T follicular helper cell (primary cell): ENCODE measurements at regions not wholly inside any gene's neighbourhood (a gene's known extent, or its start where the extent isn't known, plus 50 kb on each side); places are given as distances from the start of the nearest gene placed in this dataset.
"Not testable (repeated sequence)": the region's sequence is repeated elsewhere in the genome, so short reads cannot be mapped to it uniquely, and the experiment has no call there.

ENCODE experiments used
- DNase-seq: peaks from one replicate; pipeline ENCODE4 v3.0.0-alpha.2; 2020; ENCODE audit warnings: low read depth

DNA sequence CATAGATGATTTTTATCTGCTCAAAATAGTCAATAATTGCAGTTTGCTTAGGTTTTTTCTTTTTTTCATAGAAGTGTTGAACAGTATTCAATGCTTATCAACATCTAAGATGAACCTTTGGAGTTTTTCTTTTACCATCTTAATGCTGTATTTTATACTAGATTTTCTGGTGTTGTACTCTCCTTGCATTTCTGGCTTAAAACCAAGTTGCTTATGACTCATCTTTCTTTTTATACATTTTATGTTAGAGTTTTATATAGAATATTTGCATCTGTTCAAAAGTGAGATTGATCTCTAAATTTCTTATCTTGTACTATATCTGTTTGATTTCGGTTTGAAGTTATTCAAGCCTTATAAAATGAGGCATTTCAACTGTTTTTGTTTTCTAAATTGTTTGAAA is 232.5 kb downstream of the RFPL4B start:
- no peak for DNase-seq

DNA sequence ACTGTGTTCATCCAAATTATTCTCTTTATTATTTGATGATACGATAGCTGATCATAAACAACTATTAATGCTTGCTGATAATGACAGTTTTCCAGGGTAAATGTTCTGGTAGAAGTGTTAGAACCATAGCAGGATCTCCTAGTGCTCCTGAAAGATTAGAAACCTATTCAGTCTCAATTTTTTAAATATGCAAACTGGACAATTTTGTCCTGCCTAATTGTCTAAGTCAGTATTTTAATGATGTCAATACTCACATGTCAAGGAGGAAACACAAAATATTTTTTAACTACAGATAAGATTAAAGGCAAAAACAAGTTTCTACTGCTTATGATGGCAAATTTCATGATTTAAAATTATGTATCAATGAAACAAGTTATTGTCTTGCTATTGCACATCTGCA is 233.9 kb downstream of the RFPL4B start:
- DNase-seq = no peak

DNA sequence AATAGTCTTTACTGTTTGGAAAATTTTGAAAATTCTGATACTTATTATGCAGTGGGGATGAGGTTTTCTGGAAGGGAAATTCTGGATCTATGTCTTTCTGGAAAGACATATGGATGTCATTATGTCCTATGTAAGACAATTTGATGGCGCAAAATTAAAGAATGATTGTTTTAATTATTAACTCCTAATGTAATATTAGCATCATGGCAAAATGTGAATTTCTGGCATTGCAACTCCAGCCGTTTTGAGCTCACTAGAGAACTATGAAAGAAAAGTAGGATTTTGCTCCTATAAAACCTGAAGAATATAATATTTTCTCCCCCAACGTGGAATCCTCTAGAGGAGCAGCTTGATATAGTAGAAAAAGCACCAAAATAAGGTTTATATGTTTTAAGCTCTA is 243.2 kb downstream of the RFPL4B start:
- DNase-seq = no peak

DNA sequence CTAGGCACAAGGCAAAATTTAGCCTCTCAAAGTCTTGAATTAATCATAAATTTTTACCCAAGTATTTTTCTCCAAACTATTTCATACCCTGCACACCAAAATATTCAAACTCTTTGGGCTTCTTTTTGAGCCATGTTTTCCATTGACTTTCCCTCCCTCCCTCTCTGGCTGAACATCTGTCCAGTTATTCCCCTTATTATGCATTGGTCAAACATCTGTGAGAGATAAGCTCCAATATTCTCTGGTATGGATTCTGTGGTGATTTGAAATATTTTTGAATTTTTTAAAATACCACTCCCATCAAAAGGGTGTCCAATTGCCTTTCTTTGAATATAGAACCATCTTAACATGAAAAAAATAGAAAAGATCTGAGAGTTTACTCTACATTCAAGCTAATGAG is 244.2 kb downstream of the RFPL4B start:
- DNase-seq = no peak

DNA sequence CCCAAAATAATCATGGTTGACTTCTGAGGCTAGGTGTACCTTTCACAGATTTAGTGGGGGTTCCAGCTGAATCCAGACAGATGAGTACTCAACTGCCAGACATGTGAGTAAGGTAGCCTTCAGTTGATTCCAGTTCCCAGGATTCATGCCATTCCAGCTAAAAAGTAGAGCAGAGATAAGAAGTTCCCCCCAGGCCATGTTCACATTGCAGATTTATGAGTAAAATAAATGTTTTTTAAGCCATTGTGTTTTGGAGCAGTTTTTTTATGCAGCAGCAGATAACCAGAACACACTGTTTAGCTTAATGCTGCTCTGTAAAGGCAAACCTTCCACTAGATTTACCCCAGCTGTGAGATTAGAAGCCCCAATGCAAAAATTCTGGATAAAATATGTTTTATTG is 245.0 kb downstream of the RFPL4B start:
- no peak for DNase-seq

DNA sequence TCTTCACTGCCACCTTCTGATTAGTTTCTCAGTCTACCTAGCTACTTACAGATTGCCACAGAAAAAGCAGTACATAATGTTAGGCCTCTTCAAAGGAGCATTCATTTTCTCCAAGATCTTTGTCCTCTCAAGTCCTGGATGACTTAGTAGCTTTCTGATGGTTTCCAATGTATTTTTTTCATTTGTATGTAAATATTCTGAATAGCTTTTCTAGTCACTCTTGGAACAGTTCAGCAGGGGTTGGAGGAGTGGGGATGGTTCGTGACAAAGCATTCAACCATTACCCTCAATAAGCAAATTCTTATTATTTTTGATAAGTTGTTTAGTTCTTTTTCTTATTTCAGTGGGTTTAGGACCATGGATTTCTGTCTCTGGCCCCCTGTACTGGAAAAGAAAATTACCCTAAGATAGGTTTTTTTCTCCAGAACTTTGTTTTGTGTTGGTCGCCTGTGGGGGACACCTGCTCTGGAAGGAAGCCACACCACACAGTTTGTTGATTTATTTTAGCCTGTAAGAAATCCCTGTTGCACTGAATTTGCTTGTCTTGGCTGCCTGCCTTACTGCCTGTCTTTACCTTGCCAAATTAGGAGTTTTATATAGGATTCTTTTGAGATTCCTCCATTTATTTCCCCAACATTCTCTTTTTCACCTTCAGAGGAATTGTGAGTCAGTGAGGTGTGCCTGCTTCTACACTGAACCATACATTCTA is 247.9 kb downstream of the RFPL4B start:
- no peak for DNase-seq

DNA sequence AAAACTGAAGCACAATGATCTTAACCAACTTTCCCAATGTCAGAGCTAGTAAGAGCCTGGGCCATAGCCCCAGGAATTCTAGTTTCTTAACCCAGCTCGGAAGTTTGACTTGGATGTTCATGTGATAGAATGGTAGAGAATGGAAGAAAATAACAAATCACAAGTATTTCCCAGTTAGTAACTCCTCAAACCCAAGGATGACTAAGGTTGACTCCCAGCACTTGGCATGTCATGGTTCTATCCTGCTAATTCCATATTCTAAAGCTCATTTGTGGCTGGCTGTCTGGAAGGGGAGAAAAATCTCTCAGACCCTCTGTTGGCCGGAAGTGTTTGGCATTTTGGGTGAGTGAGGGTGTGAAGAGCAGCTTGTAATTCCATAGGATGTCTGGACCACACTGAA is 248.7 kb downstream of the RFPL4B start:
- no peak for DNase-seq

DNA sequence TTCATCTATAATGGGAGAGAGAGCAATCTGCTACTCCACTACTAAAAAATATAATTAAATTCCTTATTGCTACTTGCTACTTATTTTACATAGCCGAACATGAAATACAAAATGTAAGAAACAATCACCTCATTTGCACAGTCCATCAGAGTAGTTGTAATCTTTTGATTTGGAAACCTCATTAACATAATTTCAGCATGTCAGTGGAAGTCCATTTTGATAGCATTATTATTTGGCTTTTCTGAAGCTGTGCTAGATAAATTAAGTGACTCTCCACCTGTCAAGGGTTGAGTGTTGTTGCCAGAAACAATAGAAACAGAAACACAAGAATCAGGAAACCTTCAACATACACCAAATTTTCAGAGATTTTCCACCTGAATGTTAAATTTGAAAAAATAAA is 250.0 kb downstream of the RFPL4B start:
- DNase-seq = no peak

DNA sequence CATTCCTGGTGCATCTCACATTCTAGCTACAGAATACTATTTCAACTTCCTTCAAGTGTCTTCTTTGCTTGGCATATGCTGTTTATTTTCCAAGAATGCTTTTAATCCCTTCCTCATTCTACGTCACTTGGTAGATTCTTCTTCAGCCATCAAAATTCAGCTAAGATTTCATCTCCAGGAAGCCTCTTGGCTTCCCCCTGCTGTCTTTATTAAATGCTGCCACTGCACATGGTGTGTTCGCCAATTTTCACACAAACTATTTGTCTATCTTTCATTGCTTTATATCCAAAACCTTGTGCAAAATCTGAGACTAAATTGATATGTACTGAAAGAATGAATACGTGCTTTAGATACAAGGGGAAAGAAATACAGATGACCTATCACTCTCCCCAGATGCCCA is 253.0 kb downstream of the RFPL4B start:
- DNase-seq = no peak

DNA sequence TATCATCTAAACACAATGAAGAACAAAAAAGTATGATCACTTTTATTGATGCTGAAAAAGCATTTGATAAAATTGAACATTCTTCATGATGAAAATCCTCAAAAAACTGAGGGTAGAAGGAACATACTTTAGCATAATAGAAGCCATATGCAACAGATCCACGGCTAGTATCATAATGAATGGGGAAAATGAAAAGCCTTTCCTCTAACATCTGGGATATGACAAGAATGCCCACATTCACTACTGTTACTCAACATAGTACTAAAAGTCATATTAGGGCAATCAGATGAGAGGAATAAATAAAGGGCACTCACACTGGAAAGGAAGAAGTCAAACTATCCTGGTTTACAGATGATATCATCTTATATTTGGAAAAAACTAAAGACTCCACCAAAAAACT is 256.6 kb downstream of the RFPL4B start:
- DNase-seq = no peak

DNA sequence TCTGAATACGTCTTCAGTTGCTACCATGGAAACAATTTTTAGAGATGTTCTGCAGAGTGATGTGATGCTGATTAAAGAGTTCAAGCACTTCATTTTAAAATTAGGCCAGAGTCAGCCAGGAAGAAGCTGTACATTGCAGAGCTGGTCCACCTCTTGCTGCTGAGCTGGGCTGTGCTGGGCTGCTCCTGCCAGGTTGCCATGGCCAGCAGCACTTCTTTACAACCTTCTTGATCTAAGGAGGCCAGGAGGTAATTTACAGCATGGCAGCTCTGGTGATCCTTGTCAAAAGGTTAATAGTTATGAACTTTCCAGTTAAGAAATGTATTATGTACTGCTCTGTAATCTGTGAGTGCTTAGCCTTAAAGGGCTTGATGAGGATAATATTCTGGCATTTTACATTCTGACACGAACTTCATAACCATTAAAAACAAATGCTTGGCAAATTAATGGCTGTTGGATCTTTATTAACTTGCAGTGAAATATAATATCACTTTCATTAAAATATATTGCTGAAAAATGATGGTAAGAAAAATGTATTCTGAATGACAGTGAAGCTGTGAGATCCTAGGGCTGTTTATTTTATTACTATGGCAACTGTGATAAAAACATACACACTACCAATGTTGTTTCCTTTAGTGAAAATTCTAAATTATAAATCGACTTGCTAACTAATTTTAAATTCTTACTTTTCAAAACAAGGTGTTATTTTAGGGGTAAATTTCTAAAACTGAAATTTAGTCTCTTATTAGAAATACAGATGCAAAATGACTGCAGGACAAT is 259.7 kb downstream of the RFPL4B start:
- no peak for DNase-seq

DNA sequence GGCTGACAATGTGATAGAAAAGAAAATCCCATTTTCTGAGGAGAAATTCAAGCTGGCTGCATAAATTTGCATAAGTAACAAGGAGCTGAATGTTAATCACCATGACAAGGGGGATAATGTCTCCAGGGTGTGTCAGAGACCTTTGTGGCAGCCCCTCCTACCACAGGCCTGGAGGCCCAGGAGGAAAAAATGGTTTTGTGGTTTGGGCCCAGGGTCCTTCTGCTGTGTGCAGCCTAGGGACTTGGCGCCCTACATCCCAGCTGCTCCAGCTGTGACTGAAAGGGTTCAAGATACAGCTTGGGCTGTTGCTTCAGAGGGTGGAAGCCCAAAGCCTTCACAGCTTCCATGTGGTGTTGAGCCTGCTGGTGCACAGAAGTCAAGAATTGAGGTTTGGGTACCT is 261.8 kb downstream of the RFPL4B start:
- not testable (repeated sequence) for DNase-seq

DNA sequence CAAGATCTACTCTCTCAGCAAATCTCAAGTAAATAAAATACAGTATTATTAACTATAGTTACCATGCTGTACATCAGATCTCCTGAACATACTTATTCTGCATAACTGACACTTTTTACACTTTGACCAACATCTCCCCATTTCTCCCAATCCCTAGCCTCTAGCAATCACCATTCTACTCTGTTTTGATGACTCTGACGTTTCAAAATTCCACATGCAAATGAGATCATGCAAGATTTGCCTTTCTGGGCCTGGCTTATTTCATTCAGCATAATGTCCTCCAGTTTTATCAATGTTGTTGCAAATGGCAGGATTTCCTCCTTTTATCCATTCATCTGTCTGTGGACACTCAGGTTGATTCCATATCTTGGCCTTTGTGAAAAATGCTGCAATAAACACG is 266.3 kb downstream of the RFPL4B start:
- no peak for DNase-seq

DNA sequence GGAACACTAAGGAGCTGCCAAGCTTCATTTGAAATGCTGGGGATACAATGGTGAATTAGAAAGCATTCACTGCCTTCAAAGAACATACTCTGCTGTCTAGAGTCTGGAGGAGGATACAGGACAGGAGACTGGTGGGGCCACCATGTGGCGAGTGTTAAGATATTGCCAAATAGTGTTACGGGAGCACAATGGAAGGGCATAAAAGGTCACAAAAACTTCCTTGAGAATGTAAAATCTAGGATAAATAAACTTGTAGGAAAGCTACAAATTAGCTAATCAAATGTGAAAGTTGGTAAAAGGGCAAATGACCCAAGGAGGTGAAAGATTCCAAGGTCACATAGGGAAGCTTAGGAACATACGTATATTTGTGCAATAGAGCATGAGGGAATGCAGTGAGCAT is 271.7 kb downstream of the RFPL4B start:
- no peak for DNase-seq

DNA sequence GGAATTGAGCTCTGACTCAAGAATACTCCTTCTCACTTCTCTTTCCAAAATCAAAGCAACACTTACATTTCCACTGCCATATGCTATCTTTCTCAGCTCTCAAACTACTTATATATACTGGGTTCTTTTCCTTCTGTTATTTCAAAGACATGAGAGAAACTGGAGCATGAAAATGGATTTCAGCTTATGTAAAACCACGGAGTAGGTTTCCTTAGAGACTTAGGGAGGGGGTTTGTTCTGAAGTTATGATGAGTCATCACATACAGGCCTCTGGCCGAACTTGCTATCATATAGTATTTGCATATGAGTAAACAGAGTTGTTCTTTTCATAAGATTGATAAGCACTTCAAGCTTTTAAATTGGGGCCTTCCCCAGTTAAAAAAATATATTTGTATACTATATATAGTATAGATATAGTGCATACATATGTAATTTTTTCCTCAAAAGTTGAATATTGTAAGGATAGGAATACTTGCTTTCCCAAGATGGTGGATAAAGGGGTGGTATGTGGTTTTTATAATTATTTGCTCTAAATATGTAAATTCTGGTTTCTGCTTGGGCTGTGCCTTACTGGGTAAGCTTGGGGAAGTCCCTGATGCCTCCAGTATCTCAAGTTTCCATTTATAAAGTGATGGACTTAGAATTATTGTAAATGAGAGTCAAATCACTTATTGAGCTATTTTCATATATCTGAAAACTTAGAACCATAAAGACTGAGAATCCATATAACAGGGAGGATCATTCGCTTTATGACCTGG is 273.9 kb downstream of the RFPL4B start:
- no peak for DNase-seq

DNA sequence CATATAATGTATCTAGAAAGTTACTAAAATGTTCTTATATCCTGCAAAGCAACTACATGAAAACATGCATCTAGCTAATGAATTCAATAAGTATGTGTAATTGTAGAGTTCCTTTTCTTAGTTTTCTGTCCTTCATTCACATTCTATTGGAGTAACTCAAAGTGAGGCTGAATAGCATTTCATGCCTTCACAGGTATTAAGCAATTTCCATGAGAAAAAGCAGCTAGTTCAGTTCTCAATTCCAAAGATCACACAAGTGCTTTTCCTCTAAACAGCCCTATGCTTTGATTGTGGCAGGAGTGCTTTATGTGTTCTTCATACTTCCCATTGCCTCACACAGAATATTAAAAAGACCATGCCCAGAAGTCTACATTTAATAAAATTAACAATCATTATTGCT is 274.9 kb downstream of the RFPL4B start:
- no peak for DNase-seq

DNA sequence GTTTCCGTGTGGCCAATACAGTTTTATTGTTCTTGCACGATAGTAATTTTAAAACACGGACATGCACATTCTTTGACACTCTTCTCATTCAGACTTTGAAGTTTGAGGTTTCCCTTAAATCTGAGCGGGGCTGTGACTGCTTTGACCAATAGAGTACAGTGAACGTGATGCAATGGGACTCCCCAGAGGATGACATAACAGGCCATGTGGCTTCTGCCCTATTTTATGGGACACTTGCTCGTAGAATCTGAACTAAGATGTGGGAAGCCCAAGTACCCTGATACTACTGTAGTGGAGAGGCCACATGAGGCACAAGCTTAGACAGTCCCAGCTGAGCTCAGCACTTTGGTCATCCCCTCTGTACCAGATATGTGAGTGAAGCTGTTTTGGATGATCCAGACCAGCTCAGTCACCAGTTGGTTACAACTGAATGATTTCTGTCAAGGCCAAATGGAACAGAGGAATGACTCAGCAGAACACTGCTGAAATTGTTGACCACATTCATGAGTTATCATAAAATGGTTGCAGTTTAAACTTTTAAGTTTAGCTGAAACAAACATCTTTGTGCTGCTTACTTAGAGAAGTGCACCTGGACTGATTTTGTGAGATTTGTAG is 279.4 kb downstream of the RFPL4B start:
- DNase-seq = no peak

DNA sequence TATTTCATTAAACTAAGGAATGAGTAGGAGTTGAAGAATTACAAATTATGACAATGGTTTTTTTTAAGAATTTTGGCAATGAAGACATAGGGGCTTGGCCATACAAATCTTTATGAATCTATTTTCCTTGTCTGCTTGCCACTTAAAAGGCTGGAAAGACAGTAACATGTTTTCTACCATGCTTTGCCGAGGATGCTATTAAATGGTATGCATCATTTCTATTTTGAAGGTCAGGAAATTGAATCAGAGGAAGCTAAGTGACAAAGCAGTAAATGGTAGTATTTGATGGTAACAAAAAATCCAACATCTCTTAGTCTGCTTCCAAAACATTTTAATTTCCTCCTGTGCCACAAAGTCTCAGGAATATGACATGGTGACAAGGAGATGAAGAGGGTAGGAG is 287.2 kb downstream of the RFPL4B start:
- no peak for DNase-seq

DNA sequence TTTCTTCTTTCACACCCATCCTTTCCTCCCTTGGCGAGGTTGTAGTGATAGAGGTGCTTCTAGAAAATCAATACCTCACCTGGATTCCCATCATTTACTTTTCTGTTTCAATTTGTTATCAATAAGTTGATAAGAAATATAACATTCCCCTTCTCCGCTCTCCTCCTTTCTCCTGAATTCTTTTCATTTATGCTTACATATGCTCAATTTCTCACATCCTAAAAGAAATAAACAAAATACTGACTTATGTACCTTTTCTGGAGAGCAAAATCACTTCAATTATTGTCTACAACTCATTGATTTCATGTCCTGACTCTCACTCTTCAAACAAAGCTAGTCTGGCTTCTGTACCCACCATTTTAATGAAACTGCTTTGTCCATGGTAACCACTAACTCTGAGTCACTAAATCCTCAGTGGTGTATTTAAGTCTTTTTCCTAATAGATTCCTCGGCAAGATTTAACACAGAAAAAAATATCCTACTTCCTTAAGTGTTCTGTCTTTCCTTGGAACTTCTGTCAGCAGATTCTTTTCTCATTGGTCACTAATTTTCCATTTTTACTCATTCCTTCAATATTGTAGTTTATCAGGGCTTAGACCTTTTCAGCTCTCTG is 289.6 kb downstream of the RFPL4B start:
- no peak for DNase-seq

DNA sequence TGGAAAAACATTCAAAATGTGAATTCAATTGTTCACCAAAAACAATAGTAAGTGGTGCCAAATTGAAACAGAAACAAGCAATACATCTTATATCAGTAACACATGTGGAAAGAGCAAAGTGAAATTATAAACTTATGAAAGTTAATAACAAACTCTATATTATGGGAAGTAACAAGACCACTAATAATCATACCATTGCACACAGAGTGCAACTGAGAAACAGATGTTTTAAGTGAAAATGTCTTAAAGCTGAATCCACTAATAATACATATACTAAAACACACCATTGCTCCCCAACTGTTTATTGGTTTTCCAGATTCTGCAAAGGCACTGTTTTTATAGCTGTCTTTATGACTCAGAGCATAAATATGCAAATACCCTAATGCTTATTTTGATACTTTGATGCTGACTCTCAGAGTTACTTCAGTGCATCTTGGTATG is 292.3 kb downstream of the RFPL4B start:
- no peak for DNase-seq

DNA sequence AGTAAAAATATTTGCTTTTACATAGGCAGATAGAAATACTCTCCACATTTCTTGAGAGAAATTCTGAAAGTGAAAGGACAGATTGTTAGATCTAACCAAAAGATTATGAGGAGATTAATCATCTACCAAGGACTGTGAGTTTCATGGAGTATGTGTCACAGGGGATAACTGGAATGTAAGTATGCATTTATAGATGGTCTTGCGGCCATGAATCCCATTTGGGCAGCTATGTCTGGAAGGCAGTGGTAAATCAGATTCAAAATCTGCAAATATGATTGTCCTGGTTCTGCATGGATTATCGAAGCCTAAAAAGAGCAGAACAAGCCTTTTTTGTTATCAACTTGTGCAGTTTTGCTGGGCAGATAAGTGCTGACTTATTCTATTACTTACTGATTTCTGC is 293.8 kb downstream of the RFPL4B start:
- DNase-seq = no peak

DNA sequence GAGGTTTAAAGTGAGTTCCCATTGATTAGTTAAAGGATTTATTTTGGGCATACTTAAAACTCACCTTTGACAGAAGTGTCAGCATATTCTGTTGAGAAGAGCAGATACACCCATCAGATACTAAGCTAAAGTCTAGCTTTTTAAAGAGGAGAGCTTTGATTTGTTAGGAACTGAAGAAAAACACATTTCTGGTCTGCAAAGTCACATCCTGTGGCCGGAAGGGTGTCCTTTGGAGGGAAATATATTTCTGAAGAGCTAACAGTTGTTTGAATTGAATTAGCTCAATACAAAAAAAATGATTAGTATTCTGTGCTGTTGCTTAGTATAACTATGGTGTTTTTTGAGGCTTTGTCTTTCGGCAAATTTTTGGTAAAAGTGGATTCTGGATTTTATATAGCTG is 302.7 kb downstream of the RFPL4B start:
- DNase-seq = no peak
